OCI-LY7 (cell line): ENCODE measurements at regions not wholly inside any gene's neighbourhood (a gene's known extent, or its start where the extent isn't known, plus 50 kb on each side); places are given as distances from the start of the nearest gene placed in this dataset.

ENCODE experiments used
- EZH2phosphoT487 ChIP-seq: fragments of 200-600 bp; sonication (generic); IDR thresholded peaks from 2 replicates; pipeline ENCODE4 v1.6.1; 2018; ENCODE audit warnings: low read depth, borderline replicate concordance, mild to moderate bottlenecking, mixed run types, antibody characterized with exemption, low read length, moderate library complexity, mixed read lengths
- TF ChIP-seq, protein P1 (sequence below): fragments of 200-600 bp; sonication (generic); conservative IDR thresholded peaks from 2 replicates; pipeline ENCODE4 v1.5.1; 2014; ENCODE audit warnings: mild to moderate bottlenecking, antibody characterized with exemption, low read length, moderate library complexity, mixed read lengths

DNA sequence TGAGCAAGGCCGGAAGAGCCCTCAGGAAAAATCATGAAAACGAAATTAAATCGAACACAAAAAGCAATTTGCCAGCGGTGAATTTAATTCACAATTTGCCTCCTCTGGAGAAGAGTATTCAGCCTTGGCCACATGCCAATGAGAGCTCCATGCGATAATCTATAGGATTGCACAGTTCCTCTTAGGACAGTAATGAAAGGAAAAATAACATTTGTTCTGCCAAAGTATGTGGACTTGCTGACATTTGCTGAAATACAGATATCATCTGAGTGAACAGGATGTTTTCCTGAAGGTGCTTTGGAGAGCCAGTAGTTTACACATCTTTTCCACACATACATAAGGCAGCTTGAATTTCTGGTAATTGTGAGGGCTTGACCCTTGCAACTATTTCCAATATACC lies 188.6 kb upstream of the PDZRN3 start:
- TF ChIP-seq, protein P1, sequence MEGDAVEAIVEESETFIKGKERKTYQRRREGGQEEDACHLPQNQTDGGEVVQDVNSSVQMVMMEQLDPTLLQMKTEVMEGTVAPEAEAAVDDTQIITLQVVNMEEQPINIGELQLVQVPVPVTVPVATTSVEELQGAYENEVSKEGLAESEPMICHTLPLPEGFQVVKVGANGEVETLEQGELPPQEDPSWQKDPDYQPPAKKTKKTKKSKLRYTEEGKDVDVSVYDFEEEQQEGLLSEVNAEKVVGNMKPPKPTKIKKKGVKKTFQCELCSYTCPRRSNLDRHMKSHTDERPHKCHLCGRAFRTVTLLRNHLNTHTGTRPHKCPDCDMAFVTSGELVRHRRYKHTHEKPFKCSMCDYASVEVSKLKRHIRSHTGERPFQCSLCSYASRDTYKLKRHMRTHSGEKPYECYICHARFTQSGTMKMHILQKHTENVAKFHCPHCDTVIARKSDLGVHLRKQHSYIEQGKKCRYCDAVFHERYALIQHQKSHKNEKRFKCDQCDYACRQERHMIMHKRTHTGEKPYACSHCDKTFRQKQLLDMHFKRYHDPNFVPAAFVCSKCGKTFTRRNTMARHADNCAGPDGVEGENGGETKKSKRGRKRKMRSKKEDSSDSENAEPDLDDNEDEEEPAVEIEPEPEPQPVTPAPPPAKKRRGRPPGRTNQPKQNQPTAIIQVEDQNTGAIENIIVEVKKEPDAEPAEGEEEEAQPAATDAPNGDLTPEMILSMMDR = no peak
- TF ChIP-seq EZH2phosphoT487 = no peak
